ENCODE measurements at regions not wholly inside any gene's neighbourhood (a gene's known extent, or its start where the extent isn't known, plus 50 kb on each side); places are given as distances from the start of the nearest gene placed in this dataset.

- no peak for DNase-seq (ENCODE audit: low read depth)
Measured at GRCh38 chr14:98835051-98835824, 436.8 kb downstream of the BCL11B start.

- no peak for DNase-seq (ENCODE audit: low read depth)
Measured at GRCh38 chr14:98835825-98836100, 436.2 kb downstream of the BCL11B start.

GRCh38 chr14:98840091-98840490, 431.9 kb downstream of the BCL11B start:
- no peak for DNase-seq (ENCODE audit: low read depth)

GRCh38 chr14:98840511-98840910, 431.5 kb downstream of the BCL11B start:
- DNase-seq (ENCODE audit: low read depth), result no peak

- no peak for DNase-seq (ENCODE audit: low read depth)
Measured at GRCh38 chr14:98844456-98844855, 427.5 kb downstream of the BCL11B start.

GRCh38 chr14:98847521-98848468, 424.2 kb downstream of the BCL11B start:
- no peak for DNase-seq (ENCODE audit: low read depth)

- no peak for DNase-seq (ENCODE audit: low read depth)
Measured at GRCh38 chr14:98853063-98853729, 418.8 kb downstream of the BCL11B start.

GRCh38 chr14:98855926-98856715, 415.9 kb downstream of the BCL11B start:
- no peak for DNase-seq (ENCODE audit: low read depth)

GRCh38 chr14:98858158-98858557, 413.8 kb downstream of the BCL11B start:
- no peak for DNase-seq (ENCODE audit: low read depth)

- no peak for DNase-seq (ENCODE audit: low read depth)
Measured at GRCh38 chr14:98858561-98858960, 413.4 kb downstream of the BCL11B start.

GRCh38 chr14:98859301-98859700, 412.7 kb downstream of the BCL11B start:
- DNase-seq (ENCODE audit: low read depth), result no peak

GRCh38 chr14:98864211-98864610, 407.8 kb downstream of the BCL11B start:
- no peak for DNase-seq (ENCODE audit: low read depth)

- no peak for DNase-seq (ENCODE audit: low read depth)
Measured at GRCh38 chr14:98867146-98867545, 404.9 kb downstream of the BCL11B start.

GRCh38 chr14:98867726-98868125, 404.3 kb downstream of the BCL11B start:
- DNase-seq (ENCODE audit: low read depth), result no peak

GRCh38 chr14:98868866-98869265, 403.1 kb downstream of the BCL11B start:
- DNase-seq (ENCODE audit: low read depth), result no peak

- no peak for DNase-seq (ENCODE audit: low read depth)
Measured at GRCh38 chr14:98871796-98872195, 400.2 kb downstream of the BCL11B start.

- no peak for DNase-seq (ENCODE audit: low read depth)
Measured at GRCh38 chr14:98877065-98877464, 394.9 kb downstream of the BCL11B start.

GRCh38 chr14:98878282-98878681, 393.7 kb downstream of the BCL11B start:
- DNase-seq (ENCODE audit: low read depth), result no peak

GRCh38 chr14:98886982-98887381, 385.0 kb downstream of the BCL11B start:
- DNase-seq (ENCODE audit: low read depth), result no peak

- DNase-seq (ENCODE audit: low read depth), result no peak
Measured at GRCh38 chr14:98888281-98888680, 383.7 kb downstream of the BCL11B start.

GRCh38 chr14:98888927-98889835, 382.8 kb downstream of the BCL11B start:
- DNase-seq (ENCODE audit: low read depth), result no peak

Measured in stimulated activated CD8-positive, alpha-beta memory T cell treated with anti-CD3 and anti-CD28 coated beads, Interleukin-4, amount 100 ng/mL, for 24 hours (primary cell).